Medulla oblongata (tissue), 1 donor: ENCODE measurements at regions not wholly inside any gene's neighbourhood (a gene's known extent, or its start where the extent isn't known, plus 50 kb on each side); places are given as distances from the start of the nearest gene placed in this dataset.
"Not testable (repeated sequence)": the region's sequence is repeated elsewhere in the genome, so short reads cannot be mapped to it uniquely, and the experiment has no call there.

Experiments used
- DNase-seq: peaks from one replicate; pipeline ENCODE4 v3.0.0-alpha.2; 2015; ENCODE audit errors: extremely low spot score

DNA sequence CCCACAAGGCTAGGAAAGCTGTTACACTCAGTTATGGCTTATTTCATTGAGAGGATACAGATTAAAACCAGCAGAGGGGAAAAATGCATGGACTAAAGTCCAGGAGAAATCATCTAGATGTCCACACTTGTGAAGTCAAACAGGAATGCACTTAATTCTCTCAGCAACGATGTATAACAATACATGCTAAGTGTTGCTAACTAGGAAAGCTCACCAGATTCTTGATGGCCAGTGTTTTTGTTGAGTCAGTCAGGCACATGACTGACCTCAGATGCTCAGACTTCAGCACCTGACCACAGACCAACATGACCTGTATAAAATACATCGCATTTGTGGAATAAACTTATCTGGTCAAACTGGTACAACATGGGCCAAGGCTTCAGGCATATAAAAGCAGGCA, 470.2 kb upstream of the PRR20A start:
- no peak for DNase-seq

- DNase-seq: no peak
Measured at GRCh38 chr13:56681404-56681803, 459.3 kb upstream of the PRR20A start.

DNA sequence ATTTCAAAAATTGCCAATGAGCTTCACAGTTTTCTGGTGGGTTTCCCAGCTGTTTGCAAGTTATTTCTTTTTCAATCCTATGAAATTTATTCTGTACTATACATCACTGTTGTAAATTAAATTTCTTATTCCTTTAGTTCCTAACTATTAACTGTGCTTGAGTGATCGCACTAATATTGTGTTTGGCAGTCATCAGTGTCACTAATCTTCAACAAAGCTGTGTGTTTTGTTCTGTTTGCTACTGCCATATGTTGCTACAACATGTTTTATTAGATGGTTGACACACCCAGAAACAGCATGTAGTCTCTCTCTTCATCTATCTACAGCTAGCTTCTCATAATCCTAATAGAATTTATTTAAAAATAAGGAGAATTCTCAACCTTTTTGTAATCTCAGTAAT, 453.6 kb upstream of the PRR20A start:
- no peak for DNase-seq

DNA sequence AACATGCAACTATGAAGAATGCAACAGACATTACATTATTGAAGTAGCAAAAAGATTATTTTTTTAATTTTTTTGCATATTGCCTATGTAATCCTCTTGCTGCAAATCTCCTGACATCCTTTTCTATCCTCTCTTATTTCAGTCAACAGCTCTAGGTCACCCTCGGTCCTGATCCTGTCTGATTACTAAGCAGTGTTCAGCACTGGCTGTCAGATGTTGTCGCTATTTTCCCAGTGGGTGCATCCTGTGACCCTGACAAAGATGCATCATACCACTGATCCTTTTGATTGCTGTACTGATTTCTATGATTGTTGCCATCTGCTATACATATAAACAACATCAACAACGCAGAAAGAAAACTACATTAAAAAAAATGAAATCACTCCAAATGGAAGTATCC, 443.7 kb upstream of the PRR20A start:
- no peak for DNase-seq

- DNase-seq: no peak
Measured at GRCh38 chr13:56700324-56700723, 440.4 kb upstream of the PRR20A start.

- no peak for DNase-seq
Measured at GRCh38 chr13:56706485-56706884, 434.2 kb upstream of the PRR20A start.

DNA sequence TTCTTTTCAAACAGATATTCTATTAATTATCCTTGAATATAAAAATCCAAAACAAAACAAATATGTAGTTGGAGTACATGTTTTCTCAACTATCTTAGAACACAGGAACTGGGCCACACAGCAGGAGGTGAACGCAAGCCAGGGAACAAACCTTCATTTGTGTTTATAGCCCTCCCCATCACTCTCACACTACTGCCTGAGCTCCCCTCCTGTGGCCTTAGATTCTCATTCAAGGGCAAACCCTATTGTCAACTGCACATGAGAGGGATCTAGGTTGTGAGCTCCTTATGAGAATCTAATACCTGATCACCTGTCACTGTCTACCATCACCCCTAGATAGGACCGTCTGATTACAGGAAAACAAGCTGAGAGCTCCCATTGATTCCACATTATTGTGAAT, 427.1 kb upstream of the PRR20A start:
- DNase-seq: no peak

DNA sequence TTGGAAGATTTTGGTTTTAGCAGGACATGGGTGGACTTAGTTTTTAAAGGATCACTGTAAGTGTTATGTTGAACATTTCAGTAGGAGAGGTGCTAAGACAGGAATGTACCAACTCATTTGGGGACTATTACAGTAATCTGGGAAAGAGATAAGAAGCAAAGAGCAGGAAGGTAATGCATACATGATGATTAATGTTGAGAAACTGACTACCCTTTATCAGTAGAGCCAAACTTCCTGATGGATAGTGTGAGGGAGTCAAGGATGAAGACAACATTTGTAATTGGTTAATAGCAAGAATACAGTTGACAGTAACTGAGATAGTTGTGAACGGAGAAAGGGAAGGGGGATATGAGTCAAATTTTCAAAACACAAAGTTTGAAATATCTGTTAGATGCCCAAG, 421.9 kb upstream of the PRR20A start:
- no peak for DNase-seq

- DNase-seq: no peak
Measured at GRCh38 chr13:56720841-56721240, 419.9 kb upstream of the PRR20A start.

GRCh38 chr13:56735537-56735942, 405.2 kb upstream of the PRR20A start:
- no peak for DNase-seq

DNA sequence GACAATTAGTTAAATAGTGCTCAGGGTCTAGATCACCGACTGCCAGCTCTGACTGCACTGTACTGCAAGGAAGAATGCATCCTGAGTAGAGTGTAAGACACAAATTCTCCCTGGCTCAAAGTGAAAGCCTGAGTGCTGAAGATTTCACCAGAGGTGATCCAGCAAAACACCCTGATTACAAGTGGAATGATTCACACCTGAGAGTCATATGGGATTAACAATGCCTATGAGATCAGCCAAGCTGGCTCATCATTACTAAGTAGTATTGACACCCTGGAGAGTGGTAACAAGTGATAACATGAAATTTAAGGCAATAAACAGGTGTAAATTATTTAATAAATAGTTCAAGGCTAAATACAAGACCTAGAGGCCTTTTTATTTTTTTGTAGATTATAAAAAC, 403.8 kb upstream of the PRR20A start:
- DNase-seq: no peak

DNA sequence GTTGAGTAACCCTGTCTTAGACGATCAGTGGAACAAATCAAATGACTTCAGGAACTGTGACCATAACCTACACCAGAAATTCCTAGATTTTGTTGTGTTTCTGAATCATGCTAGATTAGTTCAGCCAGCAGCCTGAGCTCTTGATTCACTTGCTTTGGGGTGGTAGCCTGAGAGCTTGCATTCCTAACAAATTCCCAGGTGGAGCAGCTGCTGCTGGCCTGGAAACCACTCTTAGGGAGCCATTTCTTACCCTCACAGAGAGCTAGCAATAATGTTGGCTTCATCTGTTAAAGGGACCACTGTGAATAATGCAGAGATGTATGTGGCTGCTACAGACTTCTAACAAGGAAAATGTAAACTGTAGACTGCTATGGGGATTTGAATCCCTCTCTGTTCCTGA, 388.1 kb upstream of the PRR20A start:
- no peak for DNase-seq

DNA sequence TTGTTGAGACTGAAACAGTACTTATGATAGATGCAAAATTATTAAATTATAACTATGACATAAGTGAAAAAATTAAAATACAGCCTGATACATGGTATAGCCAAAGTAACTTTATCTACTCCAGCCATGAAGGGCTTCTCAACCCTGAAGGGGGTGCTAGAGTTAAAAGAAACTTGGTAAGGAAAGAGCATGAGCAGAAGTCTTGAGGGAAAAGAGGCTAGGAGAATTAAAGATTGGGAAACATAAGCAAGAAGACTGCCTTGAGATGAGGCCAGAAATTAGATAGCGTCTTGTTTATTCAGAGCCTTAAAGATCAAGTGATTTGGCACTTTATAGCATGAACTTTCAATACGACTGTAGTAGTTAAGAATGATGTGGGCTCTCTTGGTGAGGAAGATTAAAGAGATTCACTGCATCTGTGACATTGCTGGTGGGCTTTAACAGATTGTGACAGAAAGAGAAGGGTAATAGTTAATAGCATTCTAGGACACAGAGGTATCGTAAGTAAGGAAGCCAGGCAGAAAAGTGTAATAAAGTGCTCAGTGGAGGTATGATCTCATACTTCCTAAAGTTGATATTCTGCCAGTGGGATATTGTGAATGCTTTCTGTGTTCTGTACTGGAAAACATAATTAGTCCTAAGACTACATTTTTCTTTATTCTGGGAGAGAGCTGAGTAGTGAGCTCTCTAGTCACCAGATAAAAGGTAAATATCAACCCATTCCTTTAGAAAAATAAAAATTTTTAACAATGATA, 385.4 kb upstream of the PRR20A start:
- DNase-seq: no peak

GRCh38 chr13:56763333-56763732, 377.4 kb upstream of the PRR20A start:
- DNase-seq: not testable (repeated sequence)

GRCh38 chr13:56773148-56773547, 367.6 kb upstream of the PRR20A start:
- no peak for DNase-seq

DNA sequence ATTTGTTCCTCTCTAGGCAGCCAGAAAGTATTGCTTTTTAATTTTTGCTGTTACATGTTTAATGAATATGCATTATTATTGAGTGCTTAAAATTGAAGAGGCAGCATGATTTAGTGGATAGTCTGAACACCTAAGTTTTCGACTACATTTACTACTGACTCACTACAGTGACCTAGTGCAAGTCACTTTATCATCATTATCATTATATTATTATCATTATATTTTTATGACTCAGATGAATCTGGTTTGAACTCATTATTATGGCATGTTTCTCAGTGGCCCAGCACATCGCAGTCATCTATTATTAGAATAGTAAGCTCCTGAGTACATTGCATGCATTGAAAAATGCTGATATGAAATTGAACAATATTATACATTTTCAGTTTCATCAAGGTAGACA, 351.2 kb upstream of the PRR20A start:
- no peak for DNase-seq

- DNase-seq: no peak
Measured at GRCh38 chr13:56837161-56837560, 303.6 kb upstream of the PRR20A start.

GRCh38 chr13:56850852-56851251, 289.9 kb upstream of the PRR20A start:
- DNase-seq: no peak

DNA sequence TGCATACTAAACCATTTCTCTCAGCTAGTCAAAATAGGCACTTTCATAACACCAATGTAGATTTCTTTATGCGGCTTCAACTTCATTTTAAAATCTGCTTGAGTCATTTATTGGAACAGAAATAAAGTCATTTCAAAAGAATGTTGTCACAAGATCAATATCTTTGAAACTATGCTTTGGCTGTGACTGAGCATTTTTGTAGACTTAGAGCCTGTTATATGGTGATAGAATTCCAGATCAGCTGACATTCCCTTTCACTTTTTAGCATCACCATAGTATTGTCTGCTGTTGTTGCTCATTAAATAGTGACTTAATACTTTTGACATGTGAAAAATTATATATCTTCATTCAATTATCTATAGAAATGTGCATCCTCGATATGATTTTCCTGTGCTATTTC, 279.2 kb upstream of the PRR20A start:
- DNase-seq: no peak

- DNase-seq: no peak
Measured at GRCh38 chr13:56864451-56864850, 276.3 kb upstream of the PRR20A start.

DNA sequence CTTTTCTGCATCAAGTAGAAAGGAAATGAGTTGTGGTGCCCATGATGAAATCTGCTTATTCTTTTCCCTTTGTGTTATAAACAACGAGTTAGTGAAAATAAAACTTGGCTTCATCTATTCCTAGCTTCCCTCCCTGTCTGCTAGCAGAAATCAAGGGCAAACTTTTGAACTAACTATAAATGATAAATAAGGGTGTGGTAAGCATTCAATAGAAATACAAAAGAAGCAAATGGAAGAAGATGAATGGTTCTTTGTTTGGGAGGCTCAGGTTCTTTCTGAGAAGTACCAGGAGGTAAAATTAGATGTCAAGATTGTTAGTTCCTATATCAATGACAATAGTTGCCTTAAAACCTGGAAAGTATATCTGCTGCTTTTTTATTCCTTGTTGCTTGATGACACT, 275.3 kb upstream of the PRR20A start:
- DNase-seq: no peak

- no peak for DNase-seq
Measured at GRCh38 chr13:56869671-56870070, 271.0 kb upstream of the PRR20A start.

DNA sequence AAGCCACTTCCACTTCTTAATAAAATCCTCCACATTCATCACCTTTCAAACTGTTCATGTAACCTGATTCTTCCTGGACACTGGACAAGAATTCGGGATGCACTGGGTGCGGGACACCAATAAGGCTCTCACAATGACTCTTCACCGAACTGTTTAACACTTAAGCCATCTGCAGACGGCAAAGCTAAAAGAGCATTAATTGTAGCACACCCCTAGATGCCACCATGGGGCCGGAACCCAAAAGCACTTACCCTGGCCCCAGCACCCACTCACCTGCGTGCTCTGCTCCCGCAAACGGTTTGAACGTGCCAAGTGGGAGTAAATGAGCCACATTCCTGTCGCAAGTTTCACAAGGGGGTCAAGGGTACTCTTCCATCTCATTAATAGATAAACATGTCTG, 254.3 kb upstream of the PRR20A start:
- DNase-seq: no peak

- no peak for DNase-seq
Measured at GRCh38 chr13:56888455-56888854, 252.3 kb upstream of the PRR20A start.
